ENCODE measurements at regions not wholly inside any gene's neighbourhood (a gene's known extent, or its start where the extent isn't known, plus 50 kb on each side); places are given as distances from the start of the nearest gene placed in this dataset.

GRCh38 chr1:229769809-229770208 is 143.8 kb downstream of the URB2 start:
- TF ChIP-seq CTCF (conservative IDR thresholded peaks at IDR 0.05 in 1 of 2, IDR thresholded peaks at IDR 0.05 in 1 of 2; ENCODE audit: extremely low read depth in 1 of 2, insufficient read depth in 1 of 2, low read depth in 1 of 2, low read length in 2 of 2) = no peak
- no peak for TF ChIP-seq EZH2 (IDR thresholded peaks at IDR 0.05; ENCODE audit: borderline replicate concordance, low read length)
